Fibroblast of skin of abdomen (primary cell): ENCODE measurements at regions not wholly inside any gene's neighbourhood (a gene's known extent, or its start where the extent isn't known, plus 50 kb on each side); places are given as distances from the start of the nearest gene placed in this dataset.
"Not testable (repeated sequence)": the region's sequence is repeated elsewhere in the genome, so short reads cannot be mapped to it uniquely, and the experiment has no call there.

Source experiments
- DNase-seq: peaks from one replicate; pipeline ENCODE4 v3.0.0-alpha.2; 2013

GRCh38 chr12:65740506-65740872, 83.8 kb upstream of the HMGA2 start:
- peak; percentile 28 for DNase-seq

- peak; percentile 89 for DNase-seq
Measured at GRCh38 chr12:65740873-65741600, 83.2 kb upstream of the HMGA2 start.

GRCh38 chr12:65741656-65742017, 82.6 kb upstream of the HMGA2 start:
- DNase-seq = no peak

GRCh38 chr12:65742018-65743010, 82.0 kb upstream of the HMGA2 start:
- DNase-seq = peak; percentile 57

- DNase-seq = not testable (repeated sequence)
Measured at GRCh38 chr12:65744236-65744840, 79.9 kb upstream of the HMGA2 start.

GRCh38 chr12:65747338-65747737, 76.9 kb upstream of the HMGA2 start:
- DNase-seq = no peak

GRCh38 chr12:65748332-65748731, 76.0 kb upstream of the HMGA2 start:
- DNase-seq = no peak

GRCh38 chr12:65754290-65754689, 70.0 kb upstream of the HMGA2 start:
- DNase-seq = no peak

GRCh38 chr12:65754744-65755595, 69.3 kb upstream of the HMGA2 start:
- DNase-seq = no peak

GRCh38 chr12:65755596-65755978, 68.7 kb upstream of the HMGA2 start:
- DNase-seq = peak; percentile 25

- DNase-seq = no peak
Measured at GRCh38 chr12:65756267-65756666, 68.0 kb upstream of the HMGA2 start.

- DNase-seq = no peak
Measured at GRCh38 chr12:65756956-65757511, 67.2 kb upstream of the HMGA2 start.

GRCh38 chr12:65758401-65758800, 65.9 kb upstream of the HMGA2 start:
- no peak for DNase-seq

GRCh38 chr12:65759735-65760134, 64.5 kb upstream of the HMGA2 start:
- no peak for DNase-seq

- DNase-seq = no peak
Measured at GRCh38 chr12:65761301-65761700, 63.0 kb upstream of the HMGA2 start.

GRCh38 chr12:65764325-65764724, 60.0 kb upstream of the HMGA2 start:
- no peak for DNase-seq

GRCh38 chr12:65765436-65765813, 58.9 kb upstream of the HMGA2 start:
- DNase-seq = peak; percentile 75

- no peak for DNase-seq
Measured at GRCh38 chr12:65769880-65770279, 54.4 kb upstream of the HMGA2 start.
